Osteoblast (primary cell): ENCODE measurements at regions not wholly inside any gene's neighbourhood (a gene's known extent, or its start where the extent isn't known, plus 50 kb on each side); places are given as distances from the start of the nearest gene placed in this dataset.

Source experiments
- DNase-seq: peaks from one replicate; pipeline ENCODE4 v3.0.0; 2011; ENCODE audit warnings: low spot score, mixed read lengths; ENCODE audit not compliant: insufficient read length; ENCODE audit errors: missing footprints
- H2AFZ ChIP-seq: 2 replicates; pipeline ENCODE4 v1.6.0; 2011; ENCODE audit warnings: mild to moderate bottlenecking, low read length
- H3K27ac ChIP-seq: 2 replicates; pipeline ENCODE4 v1.5.1; 2011; ENCODE audit warnings: mild to moderate bottlenecking, low read depth, low read length, moderate library complexity
- H3K27me3 ChIP-seq: 2 replicates; pipeline ENCODE4 v1.6.0; 2012; ENCODE audit warnings: mild to moderate bottlenecking, control low read depth, inconsistent platforms, low read length, moderate library complexity; ENCODE audit not compliant: insufficient read depth
- H3K36me3 ChIP-seq: 2 replicates; pipeline ENCODE4 v1.5.1; 2011; ENCODE audit warnings: mild to moderate bottlenecking, low read length, control low read depth, moderate library complexity; ENCODE audit not compliant: insufficient read depth
- H3K4me1 ChIP-seq: 2 replicates; pipeline ENCODE4 v1.5.1; 2011; ENCODE audit warnings: mild to moderate bottlenecking, low read length, control low read depth, moderate library complexity; ENCODE audit not compliant: insufficient read depth
- H3K4me2 ChIP-seq: 2 replicates; pipeline ENCODE4 v1.6.0; 2011; ENCODE audit warnings: mild to moderate bottlenecking, low read length; ENCODE audit not compliant: insufficient read depth
- H3K4me3 ChIP-seq: fragments of 200-600 bp; sonication (generic); 3 replicates; pipeline ENCODE4 v1.5.1; 2012; ENCODE audit warnings: mild to moderate bottlenecking, low read length, inconsistent platforms; ENCODE audit not compliant: insufficient read depth
- H3K79me2 ChIP-seq: 2 replicates; pipeline ENCODE4 v1.6.0; 2012; ENCODE audit warnings: mild to moderate bottlenecking, low read length, control low read depth, inconsistent platforms; ENCODE audit not compliant: insufficient read depth
- H3K9me3 ChIP-seq: 2 replicates; pipeline ENCODE4 v1.5.1; 2011; ENCODE audit warnings: low read depth, low read length, control low read depth
- H4K20me1 ChIP-seq: 2 replicates; pipeline ENCODE4 v1.6.0; 2012; ENCODE audit warnings: mild to moderate bottlenecking, low read length, control low read depth; ENCODE audit not compliant: insufficient read depth
- CTCF ChIP-seq: IDR thresholded peaks from 2 replicates; pipeline ENCODE4 v1.5.1; 2011; ENCODE audit warnings: mild to moderate bottlenecking, low read depth, low read length, moderate library complexity; ENCODE audit errors: extremely low read depth

- Histone ChIP-seq H3K4me2 (no peak overlapping the region), H2AFZ (no peak overlapping the region), H3K27me3 (no peaks in the 10 kb centered on the region)
Observed at GRCh38 chr5:96194593-96194992, 232.9 kb upstream of the ELL2 start.

GRCh38 chr5:96193946-96194345 is 232.3 kb upstream of the ELL2 start:
- DNase-seq = no peak

More at GRCh38 chr5:96194593-96194992, 232.9 kb upstream of the ELL2 start:
- no peaks in the 10 kb centered on the region for H4K20me1 ChIP-seq
- no peaks in the 10 kb centered on the region for H3K36me3 ChIP-seq
- TF ChIP-seq CTCF = no peak
- no peak overlapping the region for H3K27ac ChIP-seq
- no peak for DNase-seq
- H3K4me3 ChIP-seq = no peak overlapping the region
- H3K9me3 ChIP-seq = no peaks in the 10 kb centered on the region
- H3K79me2 ChIP-seq = no peaks in the 10 kb centered on the region
- peaks cover 24% of the 10 kb centered on the region for H3K4me1 ChIP-seq

GRCh38 chr5:96189987-96190386 is 228.3 kb upstream of the ELL2 start:
- no peak for TF ChIP-seq CTCF

More at GRCh38 chr5:96193946-96194345, 232.3 kb upstream of the ELL2 start:
- no peaks in the 10 kb centered on the region for H3K27me3 ChIP-seq
- no peak for TF ChIP-seq CTCF
- no peaks in the 10 kb centered on the region for H3K9me3 ChIP-seq
- no peak overlapping the region for H3K4me2 ChIP-seq
- H4K20me1 ChIP-seq = no peaks in the 10 kb centered on the region
- no peak overlapping the region for H3K27ac ChIP-seq
- H2AFZ ChIP-seq = no peak overlapping the region
- no peak overlapping the region for H3K4me3 ChIP-seq
- no peaks in the 10 kb centered on the region for H3K79me2 ChIP-seq
- H3K4me1 ChIP-seq = peaks cover 23% of the 10 kb centered on the region
- no peaks in the 10 kb centered on the region for H3K36me3 ChIP-seq

GRCh38 chr5:96189028-96189826 is 227.6 kb upstream of the ELL2 start:
- H3K79me2 ChIP-seq = no peaks in the 10 kb centered on the region
- no peak overlapping the region for H3K27ac ChIP-seq
- no peak for TF ChIP-seq CTCF
- no peaks in the 10 kb centered on the region for H3K27me3 ChIP-seq
- DNase-seq = no peak
- no peaks in the 10 kb centered on the region for H3K36me3 ChIP-seq
- H3K4me3 ChIP-seq = no peak overlapping the region
- H3K4me2 ChIP-seq = no peak overlapping the region
- no peaks in the 10 kb centered on the region for H3K9me3 ChIP-seq
- no peak overlapping the region for H2AFZ ChIP-seq
- H3K4me1 ChIP-seq = no peaks in the 10 kb centered on the region
- H4K20me1 ChIP-seq = no peaks in the 10 kb centered on the region

More at GRCh38 chr5:96189987-96190386, 228.3 kb upstream of the ELL2 start:
- no peaks in the 10 kb centered on the region for H3K9me3 ChIP-seq
- no peak overlapping the region for H3K4me2 ChIP-seq
- H3K79me2 ChIP-seq = no peaks in the 10 kb centered on the region
- no peak overlapping the region for H3K27ac ChIP-seq
- peaks cover 4% of the 10 kb centered on the region for H3K4me1 ChIP-seq
- H3K36me3 ChIP-seq = no peaks in the 10 kb centered on the region
- no peak for DNase-seq
- no peaks in the 10 kb centered on the region for H4K20me1 ChIP-seq
- H3K27me3 ChIP-seq = no peaks in the 10 kb centered on the region
- no peak overlapping the region for H3K4me3 ChIP-seq
- H2AFZ ChIP-seq = no peak overlapping the region
